GM20431 (cell line): ENCODE measurements at regions not wholly inside any gene's neighbourhood (a gene's known extent, or its start where the extent isn't known, plus 50 kb on each side); places are given as distances from the start of the nearest gene placed in this dataset.
"Not testable (repeated sequence)": the region's sequence is repeated elsewhere in the genome, so short reads cannot be mapped to it uniquely, and the experiment has no call there.

Experiments
- in situ Hi-C: fragments of 300-500 bp; cut with MseI, MboI; formaldehyde crosslinking; loops from one replicate; pipeline ENCODE4 v1.15.0; 2020; ENCODE audit warnings: low sequenced_read_pairs; ENCODE audit not compliant: unreplicated experiment

GRCh38 chr1:147348592-147348991 is 106.1 kb downstream of the CHD1L start:
- in situ Hi-C loops, result not testable (repeated sequence)

DNA sequence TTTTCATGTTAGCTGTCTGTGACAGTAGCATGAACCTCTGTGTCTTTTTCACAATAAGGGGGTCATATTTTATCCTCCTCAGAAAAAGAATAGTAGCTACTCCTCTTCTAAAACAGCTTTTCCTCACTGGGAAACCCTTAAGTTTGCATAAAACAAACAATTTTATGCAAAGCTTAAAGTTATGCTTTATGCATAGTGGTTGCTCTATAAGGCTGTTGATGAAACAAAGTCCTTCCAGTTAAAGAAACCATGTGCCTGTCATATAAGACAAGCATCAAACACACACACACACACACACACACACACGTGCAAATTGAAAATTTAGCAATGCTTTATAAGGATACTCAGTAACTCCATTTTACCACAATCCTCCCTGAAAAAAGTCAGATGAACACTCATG is 107.0 kb downstream of the CHD1L start:
- in situ Hi-C loops, result no loop called here

GRCh38 chr1:147351140-147351835 is 108.8 kb downstream of the CHD1L start:
- in situ Hi-C loops, result no loop called here

DNA sequence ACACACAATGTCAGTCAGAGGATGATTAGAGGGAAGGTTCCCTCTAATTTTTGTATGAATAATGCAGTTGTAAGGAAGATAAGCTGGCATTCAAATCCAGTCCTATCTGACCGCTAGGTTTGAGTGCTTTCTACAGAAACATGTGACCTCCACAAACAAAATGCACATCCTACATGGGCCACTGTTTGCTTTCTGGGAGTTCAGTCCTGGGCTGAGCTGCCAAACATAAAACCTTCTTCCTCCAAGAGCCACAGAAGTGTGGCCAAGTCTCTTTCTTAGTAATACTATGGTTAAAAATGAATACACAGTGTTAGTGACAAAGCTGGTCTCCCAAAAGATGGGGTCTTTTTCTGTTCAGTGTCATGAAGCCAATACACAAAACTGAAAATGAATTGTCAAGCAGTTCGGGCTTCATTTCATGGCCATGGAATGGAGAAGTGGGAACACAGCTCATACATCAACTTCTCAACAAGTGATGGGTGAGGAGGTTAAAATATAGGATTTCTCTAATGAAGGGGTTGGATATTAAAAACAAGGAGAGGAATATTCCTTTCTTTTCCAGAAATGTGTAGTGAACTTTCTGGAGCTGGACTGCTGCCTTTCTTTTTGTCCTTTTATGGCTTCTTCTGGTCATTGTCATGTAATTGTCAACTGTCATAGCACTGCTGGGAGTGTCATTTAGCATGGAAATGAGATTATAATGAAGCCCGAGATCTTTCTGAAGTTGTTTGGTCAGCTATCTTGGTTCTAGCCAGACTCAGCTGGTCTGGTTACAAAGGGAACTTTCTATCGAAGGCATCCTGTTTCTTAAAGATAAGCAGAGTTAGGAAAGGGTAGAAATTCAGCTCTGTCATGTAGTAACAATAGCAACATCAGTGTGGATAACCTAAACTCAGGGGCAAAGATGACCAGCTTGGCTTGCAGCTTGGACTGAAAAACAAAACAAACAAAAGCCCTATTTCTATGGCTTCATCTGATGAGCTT is 135.1 kb downstream of the CHD1L start:
- in situ Hi-C loops, result no loop called here

- in situ Hi-C loops, result no loop called here
Observed at GRCh38 chr1:147379889-147380288, 137.4 kb downstream of the CHD1L start.

DNA sequence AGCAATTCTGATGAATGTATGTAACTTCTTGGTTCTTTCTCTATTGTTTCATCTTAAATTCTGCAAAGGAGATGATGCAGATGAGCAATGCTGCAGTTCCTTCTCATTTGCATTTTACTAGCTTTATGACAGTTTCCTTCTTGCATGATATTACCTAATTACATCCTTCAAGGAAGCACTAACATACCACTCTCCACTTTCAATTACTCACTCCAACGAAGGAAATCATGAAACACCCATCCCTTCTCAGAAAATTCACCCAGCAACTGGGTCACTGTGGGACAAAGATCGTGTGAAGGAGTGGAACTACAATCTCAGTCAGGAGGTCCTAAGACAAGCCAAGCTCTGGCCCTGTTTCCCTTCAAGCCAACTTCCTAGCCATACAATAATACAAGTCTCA is 142.3 kb downstream of the CHD1L start:
- in situ Hi-C loops, result no loop called here

DNA sequence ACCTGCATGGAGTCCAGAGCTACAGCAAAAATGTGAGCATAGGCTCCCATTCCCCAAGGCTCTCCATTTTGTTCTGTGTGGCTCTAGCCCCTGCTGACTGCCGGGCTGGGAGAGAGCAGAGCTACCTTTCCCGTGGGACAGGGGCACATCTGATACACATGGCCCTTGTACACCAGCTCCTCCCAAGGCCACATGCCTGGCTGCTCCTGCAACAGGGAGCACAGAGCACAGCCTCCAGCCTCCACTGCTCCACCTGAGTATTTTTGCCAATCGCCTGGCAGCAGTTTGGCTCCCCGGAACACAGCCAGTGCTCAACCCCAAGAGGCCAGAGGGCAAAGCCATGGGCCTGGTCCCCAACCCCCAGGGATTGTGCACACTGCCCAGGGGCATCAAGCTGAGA is 146.5 kb downstream of the CHD1L start:
- in situ Hi-C loops, result no loop called here

- in situ Hi-C loops, result no loop called here
Observed at GRCh38 chr1:147389532-147390184, 147.2 kb downstream of the CHD1L start.

- in situ Hi-C loops, result no loop called here
Observed at GRCh38 chr1:147390185-147390542, 147.7 kb downstream of the CHD1L start.

- in situ Hi-C loops, result no loop called here
Observed at GRCh38 chr1:147391114-147391513, 148.6 kb downstream of the CHD1L start.

DNA sequence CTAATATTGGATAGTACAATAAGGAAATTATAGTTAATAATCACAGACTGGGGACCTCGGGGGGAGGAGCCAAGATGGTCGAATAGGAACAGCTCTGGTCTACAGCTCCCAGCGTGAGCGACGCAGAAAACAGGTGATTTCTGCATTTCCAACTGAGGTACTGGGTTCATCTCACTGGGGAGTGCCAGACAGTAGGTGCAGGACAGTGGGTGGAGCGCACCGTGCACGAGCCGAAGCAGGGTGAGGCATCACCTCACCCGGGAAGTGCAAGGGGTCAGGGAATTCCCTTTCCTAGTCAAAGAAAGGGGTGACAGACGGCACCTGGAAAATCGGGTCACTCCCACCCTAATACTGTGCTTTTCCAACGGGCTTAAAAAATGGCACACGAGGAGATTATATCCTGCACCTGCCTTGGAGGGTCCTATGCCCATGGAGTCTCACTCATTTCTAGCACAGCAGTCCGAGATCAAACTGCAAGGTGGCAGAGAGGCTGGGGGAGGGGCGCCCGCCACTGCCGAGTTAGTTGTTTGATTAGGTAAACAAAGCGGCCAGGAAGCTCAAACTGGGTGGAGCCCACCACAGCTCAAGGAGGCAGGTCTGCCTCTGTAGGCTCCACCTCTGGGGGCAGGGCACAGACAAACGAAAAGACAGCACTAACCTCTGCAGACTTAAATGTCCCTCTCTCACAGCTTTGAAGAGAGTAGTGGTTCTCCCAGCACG is 138.8 kb upstream of the BCL9 start:
- in situ Hi-C loops, result not testable (repeated sequence)

DNA sequence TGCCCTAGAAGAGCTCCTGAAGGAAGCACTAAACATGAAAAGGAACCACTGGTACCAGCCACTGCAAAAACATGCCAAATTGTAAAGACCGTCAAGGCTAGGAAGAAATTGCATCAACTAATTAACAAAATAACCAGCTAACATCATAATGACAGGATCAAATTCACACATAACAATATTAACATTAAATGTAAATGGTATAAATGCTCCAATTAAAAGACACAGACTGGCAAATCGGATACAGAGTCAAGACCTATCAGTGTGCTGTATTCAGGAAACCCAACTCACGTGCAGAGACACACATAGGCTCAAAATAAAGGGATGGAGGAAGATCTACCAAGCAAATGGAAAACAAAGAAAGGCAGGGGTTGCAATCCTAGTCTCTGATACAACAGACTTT is 137.0 kb upstream of the BCL9 start:
- in situ Hi-C loops, result not testable (repeated sequence)

DNA sequence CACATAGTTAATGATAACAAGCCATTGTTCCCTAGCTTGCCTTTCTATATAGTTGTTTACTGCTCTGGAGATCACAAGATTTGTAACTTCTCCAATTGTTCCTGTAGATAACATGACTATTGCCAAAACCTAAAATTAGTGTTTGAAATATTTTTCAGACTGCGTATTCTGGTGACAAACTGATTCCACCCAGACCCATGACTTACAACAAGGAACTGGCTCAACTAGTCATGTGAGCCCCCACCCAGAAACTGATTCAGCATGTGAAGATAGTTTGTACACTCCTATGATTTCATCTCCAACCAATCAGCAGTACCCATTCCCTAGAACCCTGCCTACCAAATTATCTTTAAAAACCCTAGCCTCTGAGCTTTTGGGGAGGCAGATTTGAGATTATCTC is 131.4 kb upstream of the BCL9 start:
- in situ Hi-C loops, result no loop called here

DNA sequence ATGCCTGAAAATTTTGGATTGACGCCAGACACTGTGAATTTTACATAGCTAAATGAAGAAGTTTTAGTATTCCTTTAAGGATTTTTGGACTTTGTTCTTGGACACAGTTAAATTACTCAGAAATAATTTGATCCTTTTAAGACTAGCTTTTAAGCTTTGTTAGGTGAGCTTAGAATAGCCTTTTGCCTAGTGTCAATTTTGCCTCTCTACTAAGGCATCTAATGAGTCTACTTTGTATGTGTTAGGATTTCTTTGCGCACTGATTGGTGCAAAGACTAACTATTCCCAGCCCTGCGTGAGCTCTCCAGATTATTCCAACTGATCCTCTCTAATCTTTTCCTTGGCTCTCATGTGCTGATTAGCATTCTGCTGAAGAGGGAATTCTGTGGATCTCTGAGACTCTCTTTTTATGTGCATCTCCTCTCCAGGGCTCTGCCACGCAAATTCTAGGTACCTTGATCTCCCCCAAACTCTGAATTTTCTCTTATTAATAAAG is 128.1 kb upstream of the BCL9 start:
- in situ Hi-C loops, result no loop called here

DNA sequence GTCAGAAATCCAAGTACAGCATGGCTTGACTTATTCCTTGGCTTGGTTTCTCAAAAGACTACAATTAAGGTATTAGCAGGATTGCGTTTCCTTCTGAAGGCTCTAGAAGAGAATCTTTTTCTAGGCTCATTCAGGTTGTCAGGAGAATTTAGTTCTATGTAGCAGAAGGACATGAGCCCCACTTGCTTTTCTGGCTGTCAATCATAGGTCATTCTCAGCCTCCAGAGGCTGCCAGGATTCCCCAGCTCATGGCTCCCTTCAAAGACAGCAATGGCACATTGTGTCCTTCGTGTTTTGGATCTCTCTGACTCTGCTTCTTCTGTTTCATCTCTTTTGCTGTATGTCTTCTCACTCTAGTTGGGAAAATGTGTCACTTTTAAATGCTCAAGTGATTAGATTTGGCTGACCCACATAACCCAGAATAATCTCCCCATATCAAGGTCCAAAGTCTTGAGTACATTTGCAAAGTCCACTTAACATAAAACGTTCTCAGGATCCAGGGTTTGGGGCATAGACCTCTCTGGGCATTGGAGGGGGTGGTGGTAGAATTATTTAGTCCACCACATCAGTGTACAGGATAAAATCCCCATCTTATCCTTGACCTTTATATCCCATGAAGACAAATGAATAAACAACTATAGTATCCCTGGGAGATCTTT is 126.7 kb upstream of the BCL9 start:
- in situ Hi-C loops, result no loop called here

DNA sequence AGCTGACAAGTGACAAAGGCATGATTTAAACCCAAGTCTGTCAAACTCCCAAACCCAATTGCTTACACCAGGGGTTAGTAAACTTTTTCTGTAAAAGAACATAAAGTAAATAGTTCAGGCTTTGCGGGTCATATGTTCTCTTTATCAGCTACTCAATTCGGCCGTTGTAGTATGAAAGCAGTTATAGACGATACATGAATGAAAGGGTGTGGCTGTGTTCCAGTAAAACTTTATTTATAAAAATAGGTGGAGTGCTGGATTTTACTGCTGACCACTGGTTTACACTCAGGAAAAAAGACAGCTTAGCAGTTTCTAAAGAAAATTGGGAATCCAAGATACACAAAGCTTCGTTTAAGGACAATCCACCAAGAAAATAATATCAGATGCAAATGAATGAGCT is 124.3 kb upstream of the BCL9 start:
- in situ Hi-C loops, result no loop called here

GRCh38 chr1:147423100-147423827 is 118.0 kb upstream of the BCL9 start:
- in situ Hi-C loops, result not testable (repeated sequence)

DNA sequence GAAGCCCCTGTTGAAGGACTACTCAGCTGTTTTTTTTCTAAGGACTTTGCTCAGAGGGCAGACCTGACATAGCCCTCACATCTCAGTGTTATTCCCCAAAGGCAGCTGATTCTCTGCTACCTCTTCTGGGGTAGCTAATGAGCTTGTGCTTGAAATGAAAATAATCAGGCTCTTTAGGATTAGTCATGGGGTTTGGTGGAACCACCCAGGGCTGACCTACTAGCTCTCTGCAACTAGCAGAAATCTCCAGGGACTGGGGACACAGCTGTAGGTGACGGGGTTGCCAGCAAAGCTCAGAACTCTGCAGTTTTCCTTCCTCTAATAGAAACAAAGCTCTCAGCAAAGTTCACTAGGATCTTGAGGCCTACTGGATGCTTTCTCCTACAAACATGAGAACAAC is 106.4 kb upstream of the BCL9 start:
- in situ Hi-C loops, result no loop called here

DNA sequence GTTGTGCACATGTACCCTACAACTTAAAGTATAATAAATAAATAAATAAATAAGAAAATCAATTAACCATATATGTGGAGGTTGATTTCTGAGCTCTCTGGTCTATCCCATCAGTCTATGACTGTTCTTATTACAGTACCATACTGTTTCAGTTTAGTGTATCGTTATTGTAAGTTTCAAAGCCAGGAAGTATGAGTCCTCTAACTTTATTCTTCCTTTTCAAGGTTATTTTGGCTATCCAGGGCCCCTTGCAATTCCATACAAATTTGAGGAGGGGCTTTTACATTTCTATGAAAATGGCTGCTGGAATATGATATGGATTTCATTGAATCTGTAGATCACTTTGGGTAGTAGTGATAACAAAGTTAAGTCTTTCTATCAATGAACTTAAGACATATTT is 96.9 kb upstream of the BCL9 start:
- in situ Hi-C loops, result no loop called here
